Lung (tissue), 11 donors: ENCODE measurements at regions not wholly inside any gene's neighbourhood (a gene's known extent, or its start where the extent isn't known, plus 50 kb on each side); places are given as distances from the start of the nearest gene placed in this dataset.

Experiments used
- ATAC-seq: fragments of 200-7000 bp; cut with Tn5 transposase; one replicate; pipeline ENCODE4 v1.9.1; 2020; ENCODE audit warnings: moderate number of reproducible peaks; ENCODE audit not compliant: insufficient read depth, low FRiP score
- DNase-seq, 3 donors: peaks; one replicate each; pipeline ENCODE4 v3.0.0-alpha.2; 2013 to 2017
- H3K27ac ChIP-seq, 2 donors: one replicate each; pipeline ENCODE4 v1.5.1; 2013; ENCODE audit warnings: mild to moderate bottlenecking in 2 of 2, moderate library complexity in 2 of 2, control low read depth in 1 of 2, inconsistent platforms in 1 of 2, low read depth in 1 of 2, low read length in 1 of 2
- H3K27me3 ChIP-seq, 3 donors: one replicate each; pipeline ENCODE4 v1.5.1; 2013; ENCODE audit warnings: low read length in 2 of 3; ENCODE audit not compliant: control insufficient read depth in 3 of 3, insufficient read depth in 3 of 3
- H3K36me3 ChIP-seq, 4 donors: one replicate each; pipeline ENCODE4 v1.5.1; 2013; ENCODE audit warnings: low read length in 4 of 4, mild to moderate bottlenecking in 1 of 4, moderate library complexity in 1 of 4; ENCODE audit not compliant: control insufficient read depth in 4 of 4, insufficient read depth in 4 of 4
- H3K4me1 ChIP-seq, 5 donors: one replicate each; pipeline ENCODE4 v1.5.1; 2013; ENCODE audit warnings: low read length in 5 of 5, mild to moderate bottlenecking in 2 of 5, moderate library complexity in 1 of 5; ENCODE audit not compliant: control insufficient read depth in 5 of 5, insufficient read depth in 5 of 5
- H3K4me3 ChIP-seq: one replicate; pipeline ENCODE4 v1.5.1; 2013; ENCODE audit warnings: mild to moderate bottlenecking, control low read depth, moderate library complexity
- H3K9ac ChIP-seq, 2 donors: one replicate each; pipeline ENCODE4 v1.5.1; 2013; ENCODE audit warnings: low read length in 2 of 2, control low read depth in 1 of 2; ENCODE audit not compliant: insufficient read depth in 1 of 2
- H3K9me3 ChIP-seq, 4 donors: one replicate each; pipeline ENCODE4 v1.5.1; 2013; ENCODE audit warnings: low read length in 3 of 4, mild to moderate bottlenecking in 1 of 4, moderate library complexity in 1 of 4; ENCODE audit not compliant: control insufficient read depth in 4 of 4, insufficient read depth in 3 of 4
- WGBS, 2 donors: extraction: QIAGEN DNeasy Blood & Tissue Kit; methylation state at CpG; one replicate each; pipeline ENCODE4 v1.1.7; 2013; 5-methylcytosine and 5-hydroxymethylcytosine counted together
- TF ChIP-seq, protein P1 (sequence below): IDR thresholded peaks from 2 replicates; pipeline ENCODE4 v1.5.1; 2012; ENCODE audit warnings: mild to moderate bottlenecking; ENCODE audit errors: control extremely low read depth, extremely low read depth
- donor health status: control.
- donor health status: control.
- donor health status: Bipolar disorder and iron deficiency.
- donor health status: healthy.
- donor health status: DM: yes; HTN: yes; CAD: no.

DNA sequence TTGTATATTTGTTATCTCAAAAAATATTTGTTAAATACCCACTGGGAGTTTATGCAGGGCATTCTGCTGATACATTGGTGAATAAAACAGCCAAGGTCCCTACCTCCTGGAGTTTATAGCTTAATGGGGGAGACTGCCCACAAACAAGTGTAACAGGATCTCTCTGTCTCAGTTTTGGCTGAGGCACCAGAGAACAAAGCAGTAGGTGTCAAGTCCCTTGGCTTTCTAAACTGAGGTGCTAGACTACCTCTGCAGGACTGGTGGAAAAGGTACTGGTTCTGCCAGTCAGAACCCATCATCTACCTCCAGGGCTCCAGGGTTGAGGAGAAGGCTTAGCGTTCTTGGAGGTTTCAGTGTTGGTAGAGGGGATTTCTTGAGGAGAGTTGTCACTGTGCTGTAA, 188.4 kb upstream of the ELL2 start:
- DNase-seq (no peak), ATAC-seq (no peak)
- no peak overlapping the region for H3K27ac ChIP-seq
- no peaks in the 10 kb centered on the region for H3K27me3 ChIP-seq
- H3K9ac ChIP-seq = no peak overlapping the region
- no peaks in the 10 kb centered on the region for H3K4me1 ChIP-seq
- TF ChIP-seq, protein P1, sequence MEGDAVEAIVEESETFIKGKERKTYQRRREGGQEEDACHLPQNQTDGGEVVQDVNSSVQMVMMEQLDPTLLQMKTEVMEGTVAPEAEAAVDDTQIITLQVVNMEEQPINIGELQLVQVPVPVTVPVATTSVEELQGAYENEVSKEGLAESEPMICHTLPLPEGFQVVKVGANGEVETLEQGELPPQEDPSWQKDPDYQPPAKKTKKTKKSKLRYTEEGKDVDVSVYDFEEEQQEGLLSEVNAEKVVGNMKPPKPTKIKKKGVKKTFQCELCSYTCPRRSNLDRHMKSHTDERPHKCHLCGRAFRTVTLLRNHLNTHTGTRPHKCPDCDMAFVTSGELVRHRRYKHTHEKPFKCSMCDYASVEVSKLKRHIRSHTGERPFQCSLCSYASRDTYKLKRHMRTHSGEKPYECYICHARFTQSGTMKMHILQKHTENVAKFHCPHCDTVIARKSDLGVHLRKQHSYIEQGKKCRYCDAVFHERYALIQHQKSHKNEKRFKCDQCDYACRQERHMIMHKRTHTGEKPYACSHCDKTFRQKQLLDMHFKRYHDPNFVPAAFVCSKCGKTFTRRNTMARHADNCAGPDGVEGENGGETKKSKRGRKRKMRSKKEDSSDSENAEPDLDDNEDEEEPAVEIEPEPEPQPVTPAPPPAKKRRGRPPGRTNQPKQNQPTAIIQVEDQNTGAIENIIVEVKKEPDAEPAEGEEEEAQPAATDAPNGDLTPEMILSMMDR = no peak
- WGBS, 2 donors = 75 to 89% methylated on average over 1 of the region's 1 CpG
- no peaks in the 10 kb centered on the region for H3K9me3 ChIP-seq
- no peaks in the 10 kb centered on the region for H3K36me3 ChIP-seq
- no peak overlapping the region for H3K4me3 ChIP-seq

DNA sequence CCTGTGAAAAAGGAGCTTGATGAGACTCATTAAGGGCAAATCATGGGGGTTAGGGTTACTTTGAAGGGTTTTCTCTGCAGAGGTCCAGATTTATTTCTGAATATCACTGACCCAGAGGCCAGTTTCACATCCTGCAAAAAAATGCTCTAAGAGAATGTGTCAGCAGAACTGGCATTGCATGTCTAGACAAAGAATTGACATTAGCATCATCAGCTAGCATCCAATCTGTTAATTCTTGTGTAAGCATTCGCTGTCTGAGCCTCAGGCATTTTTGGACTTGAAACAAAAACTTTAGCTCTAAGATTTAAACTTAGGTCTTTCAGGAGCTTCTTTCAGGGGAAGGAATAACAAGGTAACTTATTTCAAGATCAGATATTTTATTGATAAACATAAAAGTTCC, 187.9 kb upstream of the ELL2 start:
- ATAC-seq = no peak
- Histone ChIP-seq H3K9me3 (no peaks in the 10 kb centered on the region), H3K27ac (no peak overlapping the region), H3K4me1 (no peaks in the 10 kb centered on the region), H3K9ac (no peak overlapping the region), H3K4me3 (no peak overlapping the region), H3K36me3 (no peaks in the 10 kb centered on the region), H3K27me3 (no peaks in the 10 kb centered on the region)
- WGBS, 2 donors = 72 to 88% methylated on average over 1 of the region's 1 CpG
- TF ChIP-seq, protein P1 = no peak
- no peak for DNase-seq

DNA sequence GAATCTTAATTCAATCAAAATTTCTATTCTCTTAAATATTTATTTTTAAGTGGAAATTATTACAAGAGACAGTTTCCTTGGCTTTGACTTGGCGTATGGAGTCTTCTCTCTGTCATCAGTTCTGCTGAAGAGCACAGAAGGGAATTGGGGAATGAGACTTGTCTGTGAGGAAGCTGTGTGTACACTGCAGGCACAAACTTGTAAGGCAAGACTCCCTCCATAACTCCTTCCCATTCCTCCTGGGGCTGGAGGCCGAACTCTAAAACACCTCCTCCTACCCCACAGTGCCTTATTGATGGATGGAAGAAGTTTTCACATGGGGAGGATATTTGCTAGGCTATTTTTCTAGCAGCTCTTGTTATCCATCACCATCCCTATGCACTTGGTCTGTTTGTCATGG, 187.4 kb upstream of the ELL2 start:
- TF ChIP-seq, protein P1 = no peak
- no peak for ATAC-seq

DNA sequence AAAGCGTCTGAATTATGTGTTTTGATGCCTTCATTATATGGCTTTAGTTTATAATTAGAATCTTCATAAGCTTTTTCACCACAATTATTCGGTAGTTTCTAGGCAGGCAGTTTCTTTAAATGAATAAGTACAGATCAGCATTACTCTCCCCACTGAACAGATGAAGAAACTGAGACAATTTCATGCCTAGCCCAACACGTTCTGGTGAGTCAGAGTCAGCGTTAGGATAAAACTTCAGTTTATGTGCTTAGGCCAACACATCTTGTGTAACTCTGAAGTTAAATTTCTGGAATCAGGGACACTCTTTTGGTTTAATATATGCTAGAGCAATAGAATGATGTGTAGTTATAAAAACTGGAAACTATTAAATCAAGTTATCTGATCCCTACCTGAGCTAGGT, 186.7 kb upstream of the ELL2 start:
- Histone ChIP-seq H3K9me3 (no peaks in the 10 kb centered on the region), H3K27ac (no peak overlapping the region), H3K27me3 (no peaks in the 10 kb centered on the region), H3K4me3 (no peak overlapping the region), H3K4me1 (no peaks in the 10 kb centered on the region), H3K36me3 (no peaks in the 10 kb centered on the region), H3K9ac (no peak overlapping the region)
- TF ChIP-seq, protein P1 = no peak
- ATAC-seq = no peak
- WGBS, 2 donors = 90 to 91% methylated on average over 4 of the region's 4 CpGs
- DNase-seq = no peak

More for the DNA sequence above, 187.4 kb upstream of the ELL2 start:
- H3K27me3 ChIP-seq = no peaks in the 10 kb centered on the region
- no peaks in the 10 kb centered on the region for H3K9me3 ChIP-seq
- no peaks in the 10 kb centered on the region for H3K4me1 ChIP-seq
- no peaks in the 10 kb centered on the region for H3K36me3 ChIP-seq
- no peak overlapping the region for H3K27ac ChIP-seq
- no peak overlapping the region for H3K9ac ChIP-seq
- H3K4me3 ChIP-seq = no peak overlapping the region
- WGBS, 2 donors = 89 to 98% methylated on average over 2 of the region's 2 CpGs
- DNase-seq = no peak
